Right ventricle myocardium inferior (tissue), 1 donor: ENCODE measurements at regions not wholly inside any gene's neighbourhood (a gene's known extent, or its start where the extent isn't known, plus 50 kb on each side); places are given as distances from the start of the nearest gene placed in this dataset.
A peak's percentile ranks its signal among the peaks of the same experiment; 100 is the strongest.
"Not testable (repeated sequence)": the region's sequence is repeated elsewhere in the genome, so short reads cannot be mapped to it uniquely, and the experiment has no call there.

Experiments
- ATAC-seq: fragments of 200-7000 bp; cut with Tn5 transposase; one replicate; pipeline ENCODE4 v1.9.1; 2020; ENCODE audit warnings: mild to moderate bottlenecking, moderate library complexity
- DNase-seq: peaks from one replicate; pipeline ENCODE4 v3.0.0; 2021; ENCODE audit errors: missing footprints
- intact Hi-C: fragments of 100-400 bp; cut with DNase I; formaldehyde crosslinking; loops from one replicate; pipeline ENCODE4 v1.11.0; 2022
- donor health status: DM: no; HTN: yes; CAD: no; lungs with severe emphysema.

- DNase-seq: no peak
- intact Hi-C loops: loop anchor here (10.0 kb wide), 2 partner anchors 122 to 192 kb away; no protein-coding TSS in a partner anchor
- ATAC-seq: no peak
Measured at GRCh38 chr1:115466433-115466832, 128.4 kb upstream of the NGF start.

- DNase-seq (no peak), ATAC-seq (no peak)
- intact Hi-C loops: loop anchor here (10.0 kb wide), 2 partner anchors 121 to 191 kb away; no protein-coding TSS in a partner anchor
Measured at GRCh38 chr1:115465802-115466363, 127.8 kb upstream of the NGF start.

GRCh38 chr1:115463347-115463746 lies 125.3 kb upstream of the NGF start:
- ATAC-seq (peak; percentile 40), DNase-seq (no peak)
- intact Hi-C loops: loop anchor here (10.0 kb wide), 2 partner anchors 119 to 189 kb away; no protein-coding TSS in a partner anchor

- ATAC-seq (no peak), DNase-seq (no peak)
- intact Hi-C loops: loop anchor here (10.0 kb wide), 2 partner anchors 118 to 188 kb away; no protein-coding TSS in a partner anchor
Measured at GRCh38 chr1:115462566-115463076, 124.6 kb upstream of the NGF start.

GRCh38 chr1:115461526-115461925 lies 123.5 kb upstream of the NGF start:
- DNase-seq (no peak), ATAC-seq (no peak)
- intact Hi-C loops: loop anchor here (10.0 kb wide), 2 partner anchors 117 to 187 kb away; no protein-coding TSS in a partner anchor

- DNase-seq (no peak), ATAC-seq (no peak)
- intact Hi-C loops: no loop called here
Measured at GRCh38 chr1:115459161-115459560, 121.1 kb upstream of the NGF start.

- intact Hi-C loops: no loop called here
- ATAC-seq: no peak
- DNase-seq: no peak
Measured at GRCh38 chr1:115458426-115459114, 120.5 kb upstream of the NGF start.

GRCh38 chr1:115457289-115457688 lies 119.2 kb upstream of the NGF start:
- ATAC-seq (no peak), DNase-seq (no peak)
- intact Hi-C loops: no loop called here

- intact Hi-C loops: no loop called here
- DNase-seq: no peak
- ATAC-seq: peak; percentile 42
Measured at GRCh38 chr1:115456441-115456961, 118.5 kb upstream of the NGF start.

- DNase-seq (peak; percentile 77), ATAC-seq (peak; percentile 95)
- intact Hi-C loops: no loop called here
Measured at GRCh38 chr1:115454837-115455511, 116.9 kb upstream of the NGF start.

GRCh38 chr1:115453666-115454065 lies 115.6 kb upstream of the NGF start:
- DNase-seq: no peak
- intact Hi-C loops: no loop called here
- ATAC-seq: no peak

- ATAC-seq (no peak), DNase-seq (no peak)
- intact Hi-C loops: no loop called here
Measured at GRCh38 chr1:115452600-115453329, 114.7 kb upstream of the NGF start.

GRCh38 chr1:115450501-115451040 lies 112.5 kb upstream of the NGF start:
- intact Hi-C loops: no loop called here
- DNase-seq: no peak
- no peak for ATAC-seq

GRCh38 chr1:115448282-115449044 lies 110.4 kb upstream of the NGF start:
- intact Hi-C loops: no loop called here
- ATAC-seq: peak; percentile 60
- no peak for DNase-seq

GRCh38 chr1:115447672-115448071 lies 109.6 kb upstream of the NGF start:
- ATAC-seq (no peak), DNase-seq (no peak)
- intact Hi-C loops: no loop called here

GRCh38 chr1:115445090-115445489 lies 107.0 kb upstream of the NGF start:
- no peak for ATAC-seq
- intact Hi-C loops: no loop called here
- DNase-seq: no peak

GRCh38 chr1:115440733-115441132 lies 102.7 kb upstream of the NGF start:
- intact Hi-C loops: no loop called here
- ATAC-seq (no peak), DNase-seq (no peak)

- ATAC-seq, intact Hi-C loops, DNase-seq: not testable (repeated sequence)
Measured at GRCh38 chr1:115439520-115439919, 101.5 kb upstream of the NGF start.
